Fibroblast of villous mesenchyme (primary cell): ENCODE measurements at regions not wholly inside any gene's neighbourhood (a gene's known extent, or its start where the extent isn't known, plus 50 kb on each side); places are given as distances from the start of the nearest gene placed in this dataset.
"Not testable (repeated sequence)": the region's sequence is repeated elsewhere in the genome, so short reads cannot be mapped to it uniquely, and the experiment has no call there.

ENCODE experiments used
- DNase-seq: peaks from one replicate; pipeline ENCODE4 v3.0.0-alpha.2; 2010; ENCODE audit warnings: low read depth
- H3K4me3 ChIP-seq: 2 replicates; pipeline ENCODE4 v1.5.1; 2011; ENCODE audit warnings: low read depth, mild to moderate bottlenecking, low read length
- TF ChIP-seq, protein P1 (sequence below): IDR thresholded peaks from 2 replicates; pipeline ENCODE4 v1.5.1; 2012; ENCODE audit warnings: low read depth, mild to moderate bottlenecking, low read length; ENCODE audit not compliant: insufficient read depth

GRCh38 chr22:48760481-48761390, 1066.9 kb downstream of the BRD1 start:
- no peak for DNase-seq
- no peak overlapping the region for H3K4me3 ChIP-seq
- TF ChIP-seq, protein P1, sequence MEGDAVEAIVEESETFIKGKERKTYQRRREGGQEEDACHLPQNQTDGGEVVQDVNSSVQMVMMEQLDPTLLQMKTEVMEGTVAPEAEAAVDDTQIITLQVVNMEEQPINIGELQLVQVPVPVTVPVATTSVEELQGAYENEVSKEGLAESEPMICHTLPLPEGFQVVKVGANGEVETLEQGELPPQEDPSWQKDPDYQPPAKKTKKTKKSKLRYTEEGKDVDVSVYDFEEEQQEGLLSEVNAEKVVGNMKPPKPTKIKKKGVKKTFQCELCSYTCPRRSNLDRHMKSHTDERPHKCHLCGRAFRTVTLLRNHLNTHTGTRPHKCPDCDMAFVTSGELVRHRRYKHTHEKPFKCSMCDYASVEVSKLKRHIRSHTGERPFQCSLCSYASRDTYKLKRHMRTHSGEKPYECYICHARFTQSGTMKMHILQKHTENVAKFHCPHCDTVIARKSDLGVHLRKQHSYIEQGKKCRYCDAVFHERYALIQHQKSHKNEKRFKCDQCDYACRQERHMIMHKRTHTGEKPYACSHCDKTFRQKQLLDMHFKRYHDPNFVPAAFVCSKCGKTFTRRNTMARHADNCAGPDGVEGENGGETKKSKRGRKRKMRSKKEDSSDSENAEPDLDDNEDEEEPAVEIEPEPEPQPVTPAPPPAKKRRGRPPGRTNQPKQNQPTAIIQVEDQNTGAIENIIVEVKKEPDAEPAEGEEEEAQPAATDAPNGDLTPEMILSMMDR: no peak

- TF ChIP-seq, protein P1: no peak
- DNase-seq: no peak
- H3K4me3 ChIP-seq: no peak overlapping the region
Observed at GRCh38 chr22:48758881-48759875, 1068.5 kb downstream of the BRD1 start.

- no peak for DNase-seq
- TF ChIP-seq, protein P1: no peak
- no peak overlapping the region for H3K4me3 ChIP-seq
Observed at GRCh38 chr22:48757985-48758561, 1069.6 kb downstream of the BRD1 start.

DNA sequence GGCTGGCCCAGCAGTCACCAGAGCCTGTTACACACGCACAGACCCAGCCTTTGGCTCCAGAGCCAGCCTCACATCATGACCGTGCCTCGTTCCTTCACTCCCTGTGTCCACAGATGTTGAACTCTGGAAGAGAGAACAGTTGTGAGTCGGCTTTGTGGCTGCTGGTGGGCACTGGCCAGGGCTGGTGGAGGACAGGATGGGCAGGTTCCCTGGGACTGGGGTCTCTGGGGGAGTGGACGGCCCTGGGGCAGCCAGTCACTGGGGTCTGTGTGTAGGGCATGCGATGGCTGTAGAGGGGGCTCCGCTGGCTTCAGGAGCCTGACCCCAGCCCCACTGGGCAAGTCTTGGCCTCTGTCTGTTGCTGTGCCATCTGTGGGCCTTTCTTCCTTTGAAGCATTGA, 1070.1 kb downstream of the BRD1 start:
- H3K4me3 ChIP-seq: no peak overlapping the region
- TF ChIP-seq, protein P1: no peak
- DNase-seq: no peak

- DNase-seq, H3K4me3 ChIP-seq: not testable (repeated sequence)
Observed at GRCh38 chr22:48757135-48757534, 1070.5 kb downstream of the BRD1 start.

GRCh38 chr22:48756146-48757111, 1071.2 kb downstream of the BRD1 start:
- DNase-seq: no peak
- TF ChIP-seq, protein P1: no peak
- H3K4me3 ChIP-seq: no peak overlapping the region
